OCI-M1 (cell line): ENCODE measurements at regions not wholly inside any gene's neighbourhood (a gene's known extent, or its start where the extent isn't known, plus 50 kb on each side); places are given as distances from the start of the nearest gene placed in this dataset.
"Not testable (repeated sequence)": the region's sequence is repeated elsewhere in the genome, so short reads cannot be mapped to it uniquely, and the experiment has no call there.

Experiments used
- DNase-seq: peaks from one replicate; lab custom pipeline; 2025; lab: John Stamatoyannopoulos, UW

DNA sequence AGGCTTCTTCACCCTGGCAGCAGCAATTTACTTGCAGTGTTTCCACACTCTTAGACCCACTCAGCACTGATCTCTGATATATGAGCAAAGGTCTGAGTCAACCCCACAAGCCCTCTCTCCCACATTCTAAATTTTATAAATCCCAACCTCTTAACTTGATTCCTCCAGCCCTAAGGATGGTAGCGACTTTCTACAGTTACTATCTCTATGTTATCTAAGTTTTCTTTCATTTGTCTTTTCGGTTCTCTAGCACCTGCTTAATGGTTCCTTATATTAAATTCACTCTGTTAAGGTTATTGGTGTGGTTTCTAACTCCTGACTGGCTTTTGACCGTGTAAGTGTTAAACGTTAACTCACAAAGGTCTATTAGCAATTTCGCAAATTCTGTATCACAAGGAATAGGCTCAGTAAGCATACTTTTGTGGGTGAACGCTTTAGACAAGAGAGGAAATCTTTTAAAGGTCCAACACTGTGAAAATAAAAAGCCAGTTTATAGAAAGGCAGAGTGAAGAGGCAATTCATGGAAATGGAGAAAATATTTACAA lies 99.3 kb downstream of the DLEU7 start:
- DNase-seq: no peak

DNA sequence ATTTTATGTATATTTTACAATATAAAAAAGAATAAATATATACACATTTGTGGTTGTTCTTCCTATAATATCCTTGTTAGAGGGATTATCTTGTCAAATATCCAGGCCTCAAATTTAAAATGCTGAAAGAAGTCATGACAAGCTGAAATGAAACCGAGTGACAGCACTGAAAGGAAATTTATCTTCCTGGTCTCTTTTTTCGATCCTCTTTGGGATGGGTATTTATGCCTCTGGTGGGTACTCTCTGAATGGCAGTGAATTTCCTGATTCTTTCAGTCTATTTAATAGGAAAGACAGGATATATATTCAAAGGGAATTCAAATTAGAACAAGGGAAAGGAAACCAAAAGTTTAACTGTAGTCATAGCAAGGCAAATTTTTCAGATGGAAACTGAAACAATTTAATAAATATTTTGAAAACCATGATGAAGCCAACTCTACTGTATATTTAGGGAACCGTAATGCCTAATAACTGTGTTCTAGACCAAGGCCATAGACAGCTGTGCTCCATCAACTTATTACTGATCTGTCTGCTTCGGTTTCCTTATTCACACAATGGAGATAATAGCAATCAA lies 97.9 kb downstream of the DLEU7 start:
- DNase-seq: peak; percentile 15

DNA sequence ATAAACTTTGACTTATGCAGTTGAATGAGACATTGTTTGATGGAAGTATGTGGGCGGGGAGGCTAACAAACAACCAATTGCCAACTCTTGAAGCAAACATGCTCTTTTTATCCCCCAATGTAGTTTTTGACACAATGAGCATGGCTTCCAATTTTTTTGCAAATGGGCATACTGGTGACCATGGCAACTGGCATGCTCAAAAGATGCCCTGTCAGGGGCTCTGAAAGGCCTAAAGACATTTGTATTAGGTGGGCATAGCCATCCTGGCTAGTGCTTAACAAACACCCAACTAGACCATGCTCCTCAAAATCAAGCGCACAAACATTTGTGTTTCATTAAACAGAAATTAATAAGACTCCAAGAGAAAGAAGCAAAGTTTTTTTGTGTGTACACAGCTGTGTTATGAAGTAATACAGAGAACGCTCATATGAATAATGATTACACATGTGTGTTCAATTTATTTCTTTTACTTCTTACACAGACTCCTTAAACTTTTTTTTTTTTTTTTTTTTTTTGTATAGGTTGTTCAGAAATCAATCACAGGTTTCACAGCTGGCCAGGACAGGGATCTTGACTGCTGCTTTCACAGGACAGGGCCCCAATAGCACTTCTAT lies 95.6 kb downstream of the DLEU7 start:
- no peak for DNase-seq

DNA sequence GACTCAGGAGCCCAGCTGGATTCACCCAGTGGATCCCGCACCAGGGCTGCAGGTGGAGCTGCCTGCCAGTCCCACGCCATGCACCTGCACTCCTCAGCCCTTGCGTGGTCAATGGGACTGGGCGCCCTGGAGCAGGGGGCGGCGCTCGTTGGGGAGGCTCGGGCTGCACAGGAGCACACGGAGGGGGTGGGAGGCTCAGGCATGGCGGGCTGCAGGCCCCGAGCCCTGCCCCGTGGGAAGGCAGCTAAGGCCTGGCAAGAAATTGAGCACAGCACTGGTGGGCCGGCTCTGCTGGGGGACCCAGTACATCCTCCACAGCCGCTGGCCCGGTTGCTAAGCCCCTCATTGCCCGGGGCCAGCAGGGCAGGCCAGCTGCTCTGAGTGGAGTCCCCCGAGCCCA lies 90.3 kb downstream of the DLEU7 start:
- not testable (repeated sequence) for DNase-seq

DNA sequence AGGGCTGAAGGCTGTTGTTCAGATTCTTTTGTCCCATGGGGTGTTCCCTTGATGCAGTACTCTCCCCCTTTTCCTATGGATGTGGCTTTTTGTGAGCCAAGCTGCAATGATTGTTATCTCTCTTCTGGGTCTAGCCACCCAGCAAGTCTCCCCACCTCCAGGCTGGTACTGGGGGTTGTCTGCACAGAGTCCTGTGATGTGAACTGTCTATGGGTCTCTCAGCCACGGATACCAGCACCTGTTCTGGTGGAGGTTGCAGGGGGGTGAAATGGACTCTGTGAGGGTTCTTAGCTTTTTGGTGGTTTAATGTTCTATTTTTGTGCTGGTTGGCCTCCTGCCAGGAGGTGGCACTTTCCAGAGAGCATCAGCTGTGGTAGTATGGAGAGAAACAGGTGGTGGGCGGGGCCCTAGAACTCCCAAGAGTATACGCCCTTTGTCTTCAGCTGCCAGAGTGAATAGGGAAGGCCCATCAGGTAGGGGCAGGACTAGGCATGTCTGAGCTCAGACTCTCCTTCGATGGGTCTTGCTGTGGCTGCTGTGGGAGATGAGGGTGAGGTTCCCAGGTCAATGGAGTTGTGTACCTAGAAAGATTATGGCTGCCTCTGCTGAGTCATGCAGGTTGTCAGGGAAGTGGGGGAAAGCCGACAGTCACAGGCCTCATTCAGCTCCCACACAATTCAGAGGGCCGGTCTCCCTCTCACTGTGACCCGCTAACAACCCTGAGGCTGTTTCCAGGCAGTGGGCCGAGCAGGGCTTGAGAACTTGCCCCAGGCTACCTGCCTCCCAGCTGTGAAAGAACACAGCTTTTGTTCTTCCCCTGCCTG lies 87.4 kb downstream of the DLEU7 start:
- DNase-seq: not testable (repeated sequence)

DNA sequence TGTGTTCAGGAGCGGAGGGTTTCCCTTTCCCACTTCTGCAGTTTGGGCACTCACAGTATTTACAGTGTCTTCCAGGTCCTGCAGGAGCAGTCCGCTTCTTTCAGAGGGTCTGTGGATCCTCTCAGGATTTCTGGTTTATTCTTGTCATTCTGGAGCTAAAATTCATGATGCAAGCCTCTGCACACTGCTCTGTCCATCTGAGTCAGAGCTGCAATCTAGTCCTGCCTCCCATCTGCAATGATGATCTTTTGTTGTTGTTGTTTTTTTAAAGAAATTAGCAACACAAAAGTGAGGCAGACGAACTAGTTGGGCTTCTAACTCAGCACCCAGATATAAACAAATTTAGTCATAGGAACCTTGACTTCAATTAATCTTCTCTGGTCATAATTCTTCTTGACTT lies 86.5 kb downstream of the DLEU7 start:
- DNase-seq: no peak

DNA sequence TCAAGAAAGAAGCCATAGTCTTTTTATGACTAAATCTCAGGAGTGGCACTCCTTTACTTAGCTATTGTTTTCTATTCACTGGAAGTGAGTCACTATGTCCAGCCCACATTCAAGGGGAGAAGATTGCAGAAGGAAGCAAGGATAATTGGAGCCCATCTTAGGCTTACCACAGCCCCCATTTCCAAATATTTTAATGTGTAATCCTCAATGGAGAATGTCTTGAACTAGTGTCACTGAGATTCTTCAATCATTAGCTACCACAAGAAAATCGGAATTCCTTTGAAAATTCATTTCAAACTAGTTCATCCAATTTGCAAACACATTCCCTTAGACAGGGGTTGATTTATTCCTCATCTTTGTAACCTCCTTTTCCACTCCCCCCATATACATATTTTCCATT lies 84.7 kb downstream of the DLEU7 start:
- DNase-seq: no peak

DNA sequence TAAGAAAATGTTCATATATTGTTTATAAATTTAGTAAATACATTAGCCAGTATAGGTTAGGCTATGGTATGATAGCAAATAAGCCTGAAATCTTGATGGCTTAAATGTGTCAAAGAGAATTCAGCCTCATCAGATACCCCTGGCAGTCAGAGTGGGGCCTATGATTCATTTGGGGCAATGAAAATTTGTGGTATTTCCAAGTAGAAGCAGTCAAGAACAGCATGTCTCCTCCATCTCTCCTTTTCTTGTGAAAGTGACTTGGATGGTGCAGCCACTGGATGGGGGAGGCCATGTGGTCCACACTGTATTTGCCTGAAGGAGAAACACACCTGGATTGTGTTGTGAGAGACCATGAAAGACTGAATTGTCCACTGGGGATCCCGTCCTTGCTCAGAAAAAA lies 82.7 kb downstream of the DLEU7 start:
- no peak for DNase-seq

DNA sequence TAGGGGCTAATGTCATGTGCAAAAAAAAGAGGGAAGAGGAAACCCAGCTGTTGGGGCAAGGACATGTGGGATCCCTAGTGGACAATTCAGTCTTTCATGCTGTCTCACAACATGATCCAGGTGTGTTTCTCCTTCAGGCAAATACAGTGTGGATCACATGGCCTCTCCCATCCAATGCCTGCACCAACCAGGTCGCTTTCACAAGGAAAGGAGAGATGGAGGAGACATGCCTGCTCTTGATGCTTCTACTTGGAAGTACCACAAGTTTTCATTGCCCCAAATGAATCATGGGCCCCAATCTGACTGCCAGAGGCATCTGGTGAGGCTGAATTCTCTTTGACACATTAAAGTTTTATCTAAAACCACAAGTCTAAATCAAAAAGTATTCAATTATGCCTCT lies 82.1 kb downstream of the DLEU7 start:
- DNase-seq: no peak

DNA sequence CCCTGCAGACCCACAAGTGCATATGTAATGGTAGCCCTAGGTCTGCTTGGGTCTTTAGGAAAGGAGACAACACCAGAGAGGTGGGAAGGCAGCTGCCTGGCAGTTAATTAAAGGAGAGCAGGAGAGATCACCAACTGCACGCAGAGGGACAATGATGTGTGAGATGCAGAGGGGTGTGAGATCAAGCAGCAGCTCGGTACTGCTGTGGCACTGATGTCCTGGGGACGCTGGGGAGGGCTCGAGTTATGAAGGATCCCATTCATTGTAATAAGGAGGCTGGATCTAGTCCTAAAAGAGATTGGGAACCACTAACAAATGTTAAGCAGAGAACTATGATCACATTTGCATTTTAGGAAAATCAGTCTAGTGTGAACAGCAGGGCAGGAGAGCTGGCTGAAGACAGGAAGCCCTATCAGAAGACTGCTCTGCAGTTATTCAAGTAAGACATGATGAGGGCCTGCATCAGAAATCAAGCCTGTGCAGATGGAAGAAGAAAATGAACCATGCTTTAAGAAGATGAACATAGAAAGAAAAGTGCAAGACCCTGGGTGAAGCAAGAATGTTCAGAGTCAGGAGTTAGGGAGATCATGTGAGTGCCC lies 80.4 kb downstream of the DLEU7 start:
- no peak for DNase-seq

DNA sequence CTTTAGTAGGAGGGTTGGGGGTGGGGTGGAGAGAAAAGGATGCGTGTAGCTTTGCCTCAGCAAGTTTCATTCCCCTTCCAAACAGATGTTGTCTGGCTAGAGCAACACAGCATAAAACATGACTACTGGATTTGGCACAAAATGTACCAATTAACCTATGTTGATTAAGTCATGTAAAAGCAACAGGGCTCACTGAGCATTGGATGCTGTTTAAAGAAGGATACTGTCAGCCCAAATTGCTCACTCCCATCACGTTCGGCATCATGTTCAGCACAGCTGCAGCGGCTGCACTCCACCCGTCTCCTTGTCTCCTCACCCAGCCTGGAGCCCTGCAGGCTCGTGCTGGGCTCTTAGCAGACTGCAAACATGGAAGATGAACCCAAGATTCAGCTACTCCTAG lies 77.5 kb downstream of the DLEU7 start:
- DNase-seq: no peak

DNA sequence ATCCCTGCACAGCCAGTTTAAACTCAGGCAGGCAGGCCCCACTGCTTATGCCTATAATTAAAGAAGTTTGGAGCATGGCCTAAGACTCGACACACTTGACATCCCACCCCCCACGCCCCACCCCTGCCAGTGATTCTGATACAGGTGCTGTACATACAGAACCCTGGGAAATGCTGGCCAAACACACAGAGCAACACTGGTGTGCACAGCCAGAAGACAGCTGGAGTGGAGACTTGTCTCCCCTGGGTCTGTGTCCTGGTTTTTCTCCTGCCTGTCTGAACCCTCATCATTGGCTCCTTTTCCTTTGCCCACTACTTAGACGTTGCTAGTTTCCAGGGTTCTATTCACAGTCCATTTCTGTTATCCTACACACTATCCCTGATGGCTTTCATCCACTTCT lies 76.8 kb downstream of the DLEU7 start:
- DNase-seq: no peak

DNA sequence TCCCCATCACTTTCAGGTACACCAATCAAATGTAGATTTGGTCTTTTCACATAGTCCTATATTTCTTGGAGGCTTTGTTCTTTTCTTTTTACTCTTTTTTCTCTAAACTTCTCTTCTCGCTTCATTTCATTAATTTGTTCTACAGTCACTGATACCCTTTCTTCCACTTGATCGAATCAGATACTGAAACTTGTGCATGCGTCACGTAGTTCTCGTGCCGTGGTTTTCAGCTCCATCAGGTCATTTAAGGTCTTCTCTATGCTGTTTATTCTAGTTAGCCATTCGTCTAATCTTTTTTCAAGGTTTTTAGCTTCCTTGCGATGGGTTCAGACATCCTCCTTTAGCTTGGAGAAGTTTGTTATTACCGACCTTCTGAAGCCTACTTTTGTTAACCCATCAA lies 70.6 kb downstream of the DLEU7 start:
- DNase-seq: not testable (repeated sequence)
